Stomach smooth muscle (tissue), 2 donors: ENCODE measurements at regions not wholly inside any gene's neighbourhood (a gene's known extent, or its start where the extent isn't known, plus 50 kb on each side); places are given as distances from the start of the nearest gene placed in this dataset.

ENCODE experiments used
- H3K27ac ChIP-seq: one replicate; pipeline ENCODE4 v1.7.0; 2013; ENCODE audit warnings: mild to moderate bottlenecking, low read length, inconsistent platforms
- H3K27me3 ChIP-seq, 2 donors: one replicate each; pipeline ENCODE4 v1.7.0; 2013; ENCODE audit warnings: low read length in 2 of 2; ENCODE audit not compliant: insufficient read depth in 2 of 2, control insufficient read depth in 1 of 2
- H3K36me3 ChIP-seq, 2 donors: one replicate each; pipeline ENCODE4 v1.7.0; 2013; ENCODE audit warnings: low read length in 2 of 2; ENCODE audit not compliant: control insufficient read depth in 2 of 2, insufficient read depth in 2 of 2
- H3K4me1 ChIP-seq: one replicate; pipeline ENCODE4 v1.7.0; 2013; ENCODE audit warnings: low read length; ENCODE audit not compliant: control insufficient read depth, insufficient read depth
- H3K4me3 ChIP-seq, 2 donors: one replicate each; pipeline ENCODE4 v1.7.0; 2013; ENCODE audit warnings: low read length in 2 of 2
- H3K9ac ChIP-seq, 2 donors: one replicate each; pipeline ENCODE4 v1.7.0; 2013; ENCODE audit warnings: low read length in 2 of 2, mild to moderate bottlenecking in 1 of 2
- H3K9me3 ChIP-seq, 2 donors: one replicate each; pipeline ENCODE4 v1.7.0; 2013; ENCODE audit warnings: low read length in 2 of 2; ENCODE audit not compliant: control insufficient read depth in 2 of 2
- donor health status: healthy.
- donor health status: Pancreatic carcinoma.

- no peak overlapping the region for H3K9ac ChIP-seq
- peaks cover 0 to 16% of the 10 kb centered on the region in 2 donors for H3K27me3 ChIP-seq
- H3K9me3 ChIP-seq = peaks cover 0 to 18% of the 10 kb centered on the region in 2 donors
- H3K4me1 ChIP-seq = no peaks in the 10 kb centered on the region
- H3K36me3 ChIP-seq = no peaks in the 10 kb centered on the region
- H3K27ac ChIP-seq = no peak overlapping the region
- H3K4me3 ChIP-seq = no peak overlapping the region
Measured at GRCh38 chrX:40485973-40486372, 94.8 kb upstream of the ATP6AP2 start.

DNA sequence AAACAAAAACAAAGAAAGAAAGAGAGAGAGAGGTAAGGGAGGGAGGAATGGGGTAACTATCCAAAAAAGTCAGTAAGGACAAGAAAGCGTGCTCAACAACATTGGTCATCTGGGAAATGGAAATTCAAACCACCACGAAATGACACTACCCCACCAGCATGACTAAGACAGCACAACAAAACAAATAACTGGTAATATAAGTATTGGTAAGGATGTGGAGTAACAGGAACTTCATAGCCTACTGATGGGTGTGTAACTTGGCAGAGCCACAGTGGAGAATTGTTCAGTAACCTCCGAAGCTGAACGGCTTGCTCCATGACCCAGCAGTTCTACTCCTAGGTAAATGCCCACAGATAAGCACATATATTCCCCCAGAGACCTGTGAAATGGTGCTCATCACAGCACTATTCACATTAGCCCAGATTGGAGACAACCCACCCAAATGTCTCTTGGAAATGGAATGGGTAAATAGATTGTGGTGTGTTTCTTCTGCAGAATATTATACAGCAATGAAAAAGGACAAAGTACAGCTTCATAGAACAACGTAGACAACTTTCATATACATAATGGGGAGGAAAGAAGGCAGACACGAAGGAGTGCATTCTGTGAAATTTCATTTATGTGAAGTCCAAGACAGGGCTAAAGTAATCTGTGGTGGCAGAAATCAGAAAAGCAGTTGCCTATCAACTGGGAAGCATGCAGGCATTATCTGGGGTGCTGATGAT lies 95.5 kb upstream of the ATP6AP2 start:
- Histone ChIP-seq H3K36me3 (no peaks in the 10 kb centered on the region), H3K4me3 (no peak overlapping the region), H3K27ac (no peak overlapping the region), H3K9me3 (peaks cover 0 to 18% of the 10 kb centered on the region in 2 donors), H3K27me3 (peaks cover 0 to 20% of the 10 kb centered on the region in 2 donors), H3K9ac (no peak overlapping the region), H3K4me1 (no peaks in the 10 kb centered on the region)

GRCh38 chrX:40484408-40485091 lies 96.2 kb upstream of the ATP6AP2 start:
- no peaks in the 10 kb centered on the region for H3K4me1 ChIP-seq
- no peaks in the 10 kb centered on the region for H3K36me3 ChIP-seq
- H3K27ac ChIP-seq = no peak overlapping the region
- H3K27me3 ChIP-seq = peaks cover 0 to 20% of the 10 kb centered on the region in 2 donors
- no peak overlapping the region for H3K4me3 ChIP-seq
- no peak overlapping the region for H3K9ac ChIP-seq
- peaks cover 0 to 21% of the 10 kb centered on the region in 2 donors for H3K9me3 ChIP-seq

- Histone ChIP-seq H3K9me3 (peaks cover 0 to 21% of the 10 kb centered on the region in 2 donors), H3K9ac (no peak overlapping the region), H3K27me3 (peaks cover 0 to 15% of the 10 kb centered on the region in 2 donors), H3K27ac (no peak overlapping the region), H3K4me1 (no peaks in the 10 kb centered on the region), H3K36me3 (no peaks in the 10 kb centered on the region), H3K4me3 (no peak overlapping the region)
Measured at GRCh38 chrX:40483502-40483901, 97.3 kb upstream of the ATP6AP2 start.

GRCh38 chrX:40479777-40480318 lies 100.9 kb upstream of the ATP6AP2 start:
- H3K36me3 ChIP-seq = no peaks in the 10 kb centered on the region
- H3K4me1 ChIP-seq = no peaks in the 10 kb centered on the region
- H3K4me3 ChIP-seq = no peak overlapping the region
- no peak overlapping the region for H3K27ac ChIP-seq
- H3K9me3 ChIP-seq = peaks cover 0 to 8% of the 10 kb centered on the region in 2 donors
- peaks cover 0 to 20% of the 10 kb centered on the region in 2 donors for H3K27me3 ChIP-seq
- no peak overlapping the region for H3K9ac ChIP-seq

GRCh38 chrX:40478474-40479065 lies 102.2 kb upstream of the ATP6AP2 start:
- H3K27me3 ChIP-seq = peaks cover 0 to 25% of the 10 kb centered on the region in 2 donors
- H3K4me3 ChIP-seq = no peak overlapping the region
- H3K4me1 ChIP-seq = peaks cover 7% of the 10 kb centered on the region
- H3K9ac ChIP-seq = no peak overlapping the region
- no peaks in the 10 kb centered on the region for H3K36me3 ChIP-seq
- peaks cover 0 to 8% of the 10 kb centered on the region in 2 donors for H3K9me3 ChIP-seq
- H3K27ac ChIP-seq = no peak overlapping the region

- peaks cover 11% of the 10 kb centered on the region for H3K4me1 ChIP-seq
- no peak overlapping the region for H3K9ac ChIP-seq
- no peak overlapping the region for H3K27ac ChIP-seq
- no peaks in the 10 kb centered on the region for H3K36me3 ChIP-seq
- H3K9me3 ChIP-seq = peaks cover 0 to 3% of the 10 kb centered on the region in 2 donors
- H3K27me3 ChIP-seq = peaks cover 0 to 20% of the 10 kb centered on the region in 2 donors
- no peak overlapping the region for H3K4me3 ChIP-seq
Measured at GRCh38 chrX:40476958-40477357, 103.8 kb upstream of the ATP6AP2 start.

DNA sequence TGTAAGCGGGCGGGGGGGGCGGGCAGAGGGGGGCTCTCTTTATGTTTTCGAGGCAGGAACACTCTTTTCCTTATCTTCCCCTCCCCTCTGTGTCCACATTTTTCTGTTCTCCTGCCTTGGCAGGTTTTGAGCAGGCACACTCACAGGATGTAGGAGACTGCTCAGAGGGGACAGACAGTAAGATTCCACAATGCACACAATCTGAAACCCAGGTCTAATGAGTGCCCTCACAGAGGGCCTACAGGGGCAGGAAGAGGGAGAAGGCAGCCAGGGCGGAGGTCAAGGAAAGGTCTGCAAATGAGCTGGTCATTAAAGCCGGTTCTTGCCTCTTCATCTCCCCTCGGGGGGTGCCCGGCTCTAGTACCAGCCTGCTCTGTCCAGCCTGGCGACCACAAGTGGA lies 106.1 kb upstream of the ATP6AP2 start:
- Histone ChIP-seq H3K9ac (no peak overlapping the region), H3K4me3 (no peak overlapping the region), H3K27me3 (peaks cover 0 to 17% of the 10 kb centered on the region in 2 donors), H3K9me3 (no peaks in the 10 kb centered on the region), H3K4me1 (peaks cover 16% of the 10 kb centered on the region), H3K27ac (no peak overlapping the region), H3K36me3 (no peaks in the 10 kb centered on the region)

- H3K9ac ChIP-seq = no peak overlapping the region
- H3K9me3 ChIP-seq = no peaks in the 10 kb centered on the region
- no peaks in the 10 kb centered on the region for H3K36me3 ChIP-seq
- peaks cover 16% of the 10 kb centered on the region for H3K4me1 ChIP-seq
- no peak overlapping the region for H3K27ac ChIP-seq
- H3K27me3 ChIP-seq = peaks cover 0 to 17% of the 10 kb centered on the region in 2 donors
- no peak overlapping the region for H3K4me3 ChIP-seq
Measured at GRCh38 chrX:40474205-40474626, 106.6 kb upstream of the ATP6AP2 start.

GRCh38 chrX:40473460-40474204 lies 107.1 kb upstream of the ATP6AP2 start:
- Histone ChIP-seq H3K4me3 (no peak overlapping the region), H3K4me1 (peaks cover 16% of the 10 kb centered on the region), H3K36me3 (no peaks in the 10 kb centered on the region), H3K27me3 (peaks cover 0 to 17% of the 10 kb centered on the region in 2 donors), H3K27ac (no peak overlapping the region), H3K9ac (no peak overlapping the region), H3K9me3 (no peaks in the 10 kb centered on the region)
